ENCODE measurements at regions not wholly inside any gene's neighbourhood (a gene's known extent, or its start where the extent isn't known, plus 50 kb on each side); places are given as distances from the start of the nearest gene placed in this dataset.

DNA sequence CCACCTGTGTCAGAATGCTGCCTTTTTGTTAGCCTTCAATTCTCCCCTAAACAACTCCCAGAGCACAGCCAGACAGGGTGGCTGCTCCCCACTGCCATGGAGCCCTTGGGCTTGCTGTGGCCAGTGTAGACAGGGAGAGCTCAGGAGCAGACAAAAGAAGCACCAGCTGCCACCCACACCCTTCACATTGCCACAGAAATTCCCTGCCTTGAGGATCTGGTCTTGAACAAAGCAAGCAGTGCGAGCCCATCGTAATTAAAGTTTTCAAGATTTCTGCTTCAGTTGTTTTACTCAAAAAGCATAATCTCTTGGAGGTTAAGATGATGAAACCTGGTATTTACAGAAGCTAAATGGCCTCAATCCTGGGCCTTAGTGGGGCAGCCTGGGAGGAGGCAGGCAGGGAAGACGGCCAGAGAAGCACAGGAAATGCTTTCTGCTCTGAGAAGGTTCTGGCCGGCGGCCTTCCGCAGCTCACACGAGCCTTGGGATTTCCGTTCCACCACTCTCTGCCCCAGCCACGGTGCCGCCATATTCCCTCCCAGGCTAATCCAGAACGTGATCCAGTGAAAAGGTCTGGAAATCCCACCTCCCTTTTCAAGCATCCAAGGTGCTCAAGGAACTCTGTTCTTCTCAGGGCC, 535.2 kb downstream of the BCL11B start:
- 68 to 79% (median 75%) methylated on average over 10 to 11 of the region's 11 CpGs for WGBS, 3 donors
- H3K4me1 ChIP-seq = no peaks in the 10 kb centered on the region
- H3K27me3 ChIP-seq (ENCODE audit: insufficient read depth in 3 of 3, low read length in 2 of 3) = no peaks in the 10 kb centered on the region
- H3K27ac ChIP-seq = no peak overlapping the region
- TF ChIP-seq, protein P1, sequence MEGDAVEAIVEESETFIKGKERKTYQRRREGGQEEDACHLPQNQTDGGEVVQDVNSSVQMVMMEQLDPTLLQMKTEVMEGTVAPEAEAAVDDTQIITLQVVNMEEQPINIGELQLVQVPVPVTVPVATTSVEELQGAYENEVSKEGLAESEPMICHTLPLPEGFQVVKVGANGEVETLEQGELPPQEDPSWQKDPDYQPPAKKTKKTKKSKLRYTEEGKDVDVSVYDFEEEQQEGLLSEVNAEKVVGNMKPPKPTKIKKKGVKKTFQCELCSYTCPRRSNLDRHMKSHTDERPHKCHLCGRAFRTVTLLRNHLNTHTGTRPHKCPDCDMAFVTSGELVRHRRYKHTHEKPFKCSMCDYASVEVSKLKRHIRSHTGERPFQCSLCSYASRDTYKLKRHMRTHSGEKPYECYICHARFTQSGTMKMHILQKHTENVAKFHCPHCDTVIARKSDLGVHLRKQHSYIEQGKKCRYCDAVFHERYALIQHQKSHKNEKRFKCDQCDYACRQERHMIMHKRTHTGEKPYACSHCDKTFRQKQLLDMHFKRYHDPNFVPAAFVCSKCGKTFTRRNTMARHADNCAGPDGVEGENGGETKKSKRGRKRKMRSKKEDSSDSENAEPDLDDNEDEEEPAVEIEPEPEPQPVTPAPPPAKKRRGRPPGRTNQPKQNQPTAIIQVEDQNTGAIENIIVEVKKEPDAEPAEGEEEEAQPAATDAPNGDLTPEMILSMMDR (IDR thresholded peaks at IDR 0.05) = no peak
- no peaks in the 10 kb centered on the region for H3K36me3 ChIP-seq (ENCODE audit: insufficient read depth in 1 of 2, low read depth in 1 of 2)
- intact Hi-C loops (cut with DNase I) = no loop called here
- DNase-seq = no peak
- ATAC-seq = no peak
- no peak overlapping the region for H3K4me3 ChIP-seq
- no peaks in the 10 kb centered on the region for H3K9me3 ChIP-seq

GRCh38 chr14:98741523-98741922, 530.5 kb downstream of the BCL11B start:
- DNase-seq (no peak), ATAC-seq (no peak)
- no peaks in the 10 kb centered on the region for H3K36me3 ChIP-seq (ENCODE audit: insufficient read depth in 1 of 2, low read depth in 1 of 2)
- H3K27me3 ChIP-seq (ENCODE audit: insufficient read depth in 3 of 3, low read length in 2 of 3) = no peaks in the 10 kb centered on the region
- TF ChIP-seq, protein P1 (IDR thresholded peaks at IDR 0.05) = no peak
- no peaks in the 10 kb centered on the region for H3K4me1 ChIP-seq
- H3K9me3 ChIP-seq = no peaks in the 10 kb centered on the region
- 92 to 97% (median 95%) methylated on average over 8 of the region's 8 CpGs for WGBS, 3 donors
- H3K4me3 ChIP-seq = no peak overlapping the region
- H3K27ac ChIP-seq = no peak overlapping the region
- intact Hi-C loops (cut with DNase I) = no loop called here

- WGBS, 3 donors = 77 to 83% (median 83%) methylated on average over 7 of the region's 7 CpGs
- DNase-seq (no peak), ATAC-seq (no peak)
- no peak overlapping the region for H3K4me3 ChIP-seq
- H3K36me3 ChIP-seq (ENCODE audit: insufficient read depth in 1 of 2, low read depth in 1 of 2) = no peaks in the 10 kb centered on the region
- no peaks in the 10 kb centered on the region for H3K4me1 ChIP-seq
- H3K27me3 ChIP-seq (ENCODE audit: insufficient read depth in 3 of 3, low read length in 2 of 3) = no peaks in the 10 kb centered on the region
- TF ChIP-seq, protein P1 (IDR thresholded peaks at IDR 0.05) = no peak
- no peak overlapping the region for H3K27ac ChIP-seq
- H3K9me3 ChIP-seq = no peaks in the 10 kb centered on the region
- intact Hi-C loops (cut with DNase I) = no loop called here
Observed at GRCh38 chr14:98742001-98742400, 530.0 kb downstream of the BCL11B start.

DNA sequence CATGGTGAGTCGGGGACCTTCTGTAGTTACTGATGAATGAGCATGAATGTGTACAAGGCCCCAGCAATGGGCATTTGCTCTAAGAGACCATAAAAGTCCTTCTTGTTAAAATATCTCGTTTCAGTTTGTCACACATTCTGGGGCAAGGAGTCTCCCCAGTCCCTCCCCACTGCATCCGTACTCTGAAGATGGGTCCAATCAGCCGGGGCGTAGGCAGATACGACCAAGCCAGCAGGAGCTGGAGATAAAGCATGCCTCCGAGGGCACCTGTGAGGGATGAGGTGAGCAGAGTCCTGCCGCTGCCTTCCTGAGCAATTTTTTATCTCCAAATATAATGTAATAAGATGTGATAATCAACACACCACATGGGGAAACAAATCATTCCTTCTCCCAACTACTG, 528.5 kb downstream of the BCL11B start:
- Histone ChIP-seq H3K4me3 (no peak overlapping the region), H3K27ac (no peak overlapping the region), H3K36me3 (ENCODE audit: insufficient read depth in 1 of 2, low read depth in 1 of 2) (no peaks in the 10 kb centered on the region), H3K9me3 (no peaks in the 10 kb centered on the region), H3K4me1 (no peaks in the 10 kb centered on the region), H3K27me3 (ENCODE audit: insufficient read depth in 3 of 3, low read length in 2 of 3) (no peaks in the 10 kb centered on the region)
- DNase-seq (no peak), ATAC-seq (no peak)
- TF ChIP-seq, protein P1 (IDR thresholded peaks at IDR 0.05) = no peak
- 84 to 87% (median 85%) methylated on average over 8 of the region's 8 CpGs for WGBS, 3 donors
- intact Hi-C loops (cut with DNase I) = no loop called here

DNA sequence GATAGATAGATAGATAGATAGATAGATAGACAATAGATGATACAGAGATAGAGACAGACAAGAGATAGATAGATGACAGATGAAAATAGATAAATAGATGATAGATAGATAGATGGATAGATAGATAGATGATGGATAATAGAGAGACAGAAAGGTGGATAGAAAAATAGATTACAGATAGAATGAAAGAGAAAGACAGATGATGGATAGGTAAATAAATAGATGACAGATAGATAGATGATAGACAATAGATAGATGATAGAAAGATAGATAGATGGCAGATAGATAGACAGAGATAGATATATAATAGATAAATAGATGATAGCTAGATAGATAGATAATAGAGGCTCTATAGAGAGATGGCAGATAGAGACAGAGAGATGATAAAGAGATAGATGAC, 523.0 kb downstream of the BCL11B start:
- no peaks in the 10 kb centered on the region for H3K27me3 ChIP-seq (ENCODE audit: insufficient read depth in 3 of 3, low read length in 2 of 3)
- no peaks in the 10 kb centered on the region for H3K4me1 ChIP-seq
- intact Hi-C loops (cut with DNase I) = no loop called here
- H3K9me3 ChIP-seq = no peaks in the 10 kb centered on the region
- TF ChIP-seq, protein P1 (IDR thresholded peaks at IDR 0.05) = no peak
- no peak overlapping the region for H3K4me3 ChIP-seq
- no peak overlapping the region for H3K27ac ChIP-seq
- no peaks in the 10 kb centered on the region for H3K36me3 ChIP-seq (ENCODE audit: insufficient read depth in 1 of 2, low read depth in 1 of 2)
- ATAC-seq (no peak), DNase-seq (no peak)

Measured in psoas muscle (tissue), 7 donors.